Stimulated activated CD4-positive, alpha-beta T cell treated with anti-CD3 and anti-CD28 coated beads, Interleukin-4, amount 100 ng/mL, for 48 hours (primary cell): ENCODE measurements at regions not wholly inside any gene's neighbourhood (a gene's known extent, or its start where the extent isn't known, plus 50 kb on each side); places are given as distances from the start of the nearest gene placed in this dataset.

Experiments
- DNase-seq, 2 donors: peaks; one replicate each; pipeline ENCODE4 v3.0.0-alpha.2; 2020; ENCODE audit warnings: low read depth in 2 of 2

DNA sequence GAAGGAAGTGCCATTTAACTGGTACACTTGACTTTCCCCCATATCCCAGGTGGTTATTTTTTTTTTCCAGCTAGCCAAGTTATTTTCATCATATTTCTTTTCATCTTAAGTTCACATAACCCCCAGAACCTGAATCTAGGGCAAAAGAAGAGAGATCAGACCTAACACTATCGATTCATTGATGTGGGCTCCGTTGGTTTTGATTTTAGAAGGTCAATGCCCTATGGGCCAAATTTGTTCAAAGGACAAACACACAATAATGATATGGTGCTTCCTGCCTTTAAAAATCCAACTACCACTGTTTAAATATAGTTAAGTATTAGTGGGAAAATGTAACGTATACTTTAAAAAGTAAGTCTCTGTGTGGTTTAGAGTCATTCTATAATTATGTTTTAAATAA lies 665.7 kb downstream of the ZNF674 start:
- no peak for DNase-seq

DNA sequence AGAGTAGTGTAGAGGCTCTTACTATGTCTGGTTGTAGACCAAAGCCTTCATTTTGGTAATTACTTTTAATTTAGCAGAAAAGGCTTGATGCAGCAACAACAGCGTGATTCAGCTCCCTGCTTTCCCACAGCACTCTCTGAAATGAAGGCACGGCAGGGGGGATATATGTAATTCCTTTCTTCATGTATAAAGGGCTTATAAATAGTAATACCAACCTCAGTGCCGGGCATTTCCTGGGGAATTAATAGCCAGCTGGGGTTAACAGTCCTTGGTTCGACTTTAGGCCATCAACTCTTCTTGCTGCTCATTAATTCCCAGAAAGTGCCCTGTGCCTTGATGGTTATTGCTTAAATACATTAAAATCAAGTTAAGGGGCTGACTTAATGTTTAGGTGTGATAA lies 669.0 kb downstream of the ZNF674 start:
- DNase-seq = no peak

DNA sequence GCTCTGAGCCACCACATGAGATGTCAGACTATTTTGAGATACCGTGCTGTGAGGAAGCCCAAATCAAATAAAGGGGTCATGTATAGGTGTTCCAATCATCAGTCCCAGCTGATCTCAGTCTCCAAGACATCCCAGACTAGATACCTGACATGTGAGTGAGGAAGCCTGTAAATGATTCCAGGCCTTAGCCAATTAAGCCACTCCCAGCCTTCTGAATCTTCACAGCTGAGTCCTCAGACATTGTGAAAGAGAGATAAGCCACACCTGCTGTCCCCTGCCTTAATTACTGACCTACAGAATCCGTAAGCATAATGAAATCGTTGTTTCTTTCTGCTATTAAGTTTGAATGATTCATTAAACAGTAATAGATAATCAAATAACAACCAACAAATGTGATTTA lies 671.4 kb downstream of the ZNF674 start:
- no peak for DNase-seq

DNA sequence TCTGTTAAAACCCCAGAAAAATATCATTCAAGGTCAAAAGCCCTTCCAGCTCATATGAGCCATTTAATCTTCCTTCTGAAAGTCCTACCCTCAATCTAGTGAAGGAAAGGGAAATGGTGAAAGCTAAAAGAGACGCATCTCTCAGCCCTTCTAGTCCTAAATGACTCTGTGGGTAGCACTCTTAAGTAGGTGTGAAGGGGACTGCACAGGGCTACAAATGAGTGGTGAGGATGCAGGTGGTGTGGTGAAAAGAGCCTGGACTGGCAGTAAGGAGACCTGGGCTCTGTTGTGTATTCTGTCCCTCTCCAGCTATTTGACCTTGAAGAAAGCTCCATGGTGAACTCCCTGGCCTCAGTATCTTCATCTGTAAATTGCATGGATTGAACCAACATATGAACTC lies 671.8 kb upstream of the DIPK2B start:
- DNase-seq = no peak

DNA sequence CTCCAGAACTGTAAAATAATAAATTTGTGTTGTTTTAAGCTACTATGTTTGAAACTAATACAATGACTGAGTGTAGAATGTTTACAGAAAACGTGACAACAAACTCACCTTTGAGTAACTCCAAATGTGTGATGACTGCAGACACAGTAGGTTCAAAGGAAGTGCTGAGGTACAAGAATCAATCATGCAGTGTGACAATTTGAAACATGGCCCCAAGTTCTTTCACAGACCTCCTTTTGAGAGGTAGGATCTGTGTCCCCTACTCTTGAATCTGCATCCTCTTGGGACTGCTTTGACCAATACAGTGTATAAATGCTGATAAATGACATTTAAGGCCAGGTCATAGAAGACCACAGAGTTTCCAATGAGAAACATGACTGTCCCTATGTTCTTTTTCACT lies 667.7 kb upstream of the DIPK2B start:
- DNase-seq = no peak

DNA sequence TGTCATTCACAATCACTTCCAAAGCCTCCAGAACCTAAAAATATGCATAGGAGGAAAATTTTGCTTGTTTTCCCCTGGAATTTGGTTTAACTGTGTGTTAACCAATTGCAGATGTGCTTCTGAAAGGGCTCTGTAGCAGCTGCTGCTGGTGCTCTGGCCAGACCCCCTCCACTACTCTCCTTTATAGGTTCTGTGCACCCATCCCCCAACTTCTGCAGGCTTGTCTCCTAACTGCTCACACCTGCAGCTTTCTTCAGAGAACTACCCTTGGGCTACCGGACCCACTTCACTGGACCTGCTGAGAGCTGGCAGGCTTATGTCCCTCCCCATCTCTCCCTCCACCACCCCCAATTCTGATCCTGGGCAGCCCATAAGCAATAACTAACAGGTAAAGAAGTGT lies 662.1 kb upstream of the DIPK2B start:
- DNase-seq = no peak

DNA sequence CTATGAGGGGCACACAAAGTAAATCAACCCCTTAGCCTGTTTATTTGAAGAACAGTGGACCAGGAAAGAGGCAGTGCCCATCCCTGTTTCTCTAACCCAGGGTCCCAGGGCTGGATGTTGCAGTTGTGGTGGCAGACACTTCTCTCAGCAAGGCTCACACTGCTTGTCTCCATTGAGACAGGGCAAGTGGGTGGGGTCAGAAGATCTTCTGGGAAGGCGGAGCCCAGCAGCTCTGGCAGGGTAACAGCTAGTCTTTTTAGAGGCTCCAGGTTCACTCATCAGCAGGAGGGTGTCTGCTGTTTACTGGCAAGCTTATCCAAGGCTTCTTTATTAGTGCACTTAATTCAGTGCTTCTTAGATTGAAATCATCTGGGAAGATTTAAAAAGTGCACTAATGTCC lies 659.8 kb upstream of the DIPK2B start:
- no peak for DNase-seq

DNA sequence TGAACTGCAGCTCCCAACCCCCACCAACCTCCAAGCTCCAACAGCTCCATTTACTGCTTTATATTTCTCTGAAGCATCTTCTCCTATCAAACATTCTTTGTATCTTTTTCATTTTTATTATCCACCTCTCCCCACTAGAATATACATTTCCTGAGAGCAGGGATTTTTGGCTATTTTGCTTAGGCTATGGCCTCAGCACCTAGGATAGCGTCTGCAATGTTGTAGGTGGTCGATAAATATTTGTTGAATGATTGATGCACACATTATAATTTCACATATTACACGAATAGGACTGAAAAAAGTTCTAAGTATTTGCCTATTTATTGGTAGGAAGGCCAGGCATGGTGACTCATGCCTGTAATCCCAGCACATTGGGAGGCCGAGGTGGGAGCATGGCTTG lies 658.7 kb upstream of the DIPK2B start:
- DNase-seq = no peak

DNA sequence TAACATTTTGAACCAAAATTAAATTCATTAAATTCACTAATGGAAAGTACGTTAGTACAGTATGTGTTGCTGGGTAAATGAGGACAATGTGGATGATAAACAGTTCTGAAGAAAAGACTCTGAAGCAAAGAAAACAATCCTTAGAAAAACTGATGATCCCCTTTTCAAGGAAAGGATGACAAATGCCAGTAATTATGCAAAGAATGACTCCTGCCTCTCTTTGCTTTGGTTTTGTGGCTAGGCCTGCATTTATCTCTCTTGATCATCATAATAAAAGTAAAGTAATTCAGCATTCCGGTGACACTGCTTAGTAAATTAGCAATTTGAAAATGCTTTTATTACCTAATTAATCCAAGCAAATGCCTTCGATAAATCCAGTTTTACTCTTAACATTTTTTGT lies 652.2 kb upstream of the DIPK2B start:
- no peak for DNase-seq

DNA sequence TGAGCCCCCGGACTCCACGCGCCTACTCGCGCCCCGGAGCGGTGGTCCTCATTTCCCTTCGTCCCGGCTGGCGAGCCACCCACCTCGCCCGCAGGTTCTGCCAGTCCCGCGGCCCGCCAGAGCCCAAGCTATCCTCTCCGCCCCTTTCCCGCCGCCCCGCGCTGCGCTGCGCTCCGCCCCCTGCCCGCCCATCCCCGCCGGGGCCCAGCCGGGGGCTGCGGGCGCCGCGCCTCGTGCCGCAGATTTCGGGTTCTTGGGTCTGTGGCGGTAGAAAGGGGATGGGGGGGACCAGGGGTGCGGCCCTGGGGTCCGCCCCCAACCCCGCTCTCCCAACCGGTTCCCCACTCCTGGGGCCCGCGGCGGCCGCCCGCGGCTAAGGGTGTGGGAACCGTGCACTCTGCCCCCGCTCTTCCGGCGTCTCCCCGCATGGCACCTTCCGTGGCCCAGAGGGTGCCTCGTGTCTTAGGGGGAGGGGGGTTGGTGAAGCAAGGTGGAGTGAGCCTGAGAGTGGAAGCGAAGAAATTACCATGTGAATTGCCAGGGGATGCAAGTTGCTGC lies 650.8 kb upstream of the DIPK2B start:
- DNase-seq = peak; percentile 52 to 59

DNA sequence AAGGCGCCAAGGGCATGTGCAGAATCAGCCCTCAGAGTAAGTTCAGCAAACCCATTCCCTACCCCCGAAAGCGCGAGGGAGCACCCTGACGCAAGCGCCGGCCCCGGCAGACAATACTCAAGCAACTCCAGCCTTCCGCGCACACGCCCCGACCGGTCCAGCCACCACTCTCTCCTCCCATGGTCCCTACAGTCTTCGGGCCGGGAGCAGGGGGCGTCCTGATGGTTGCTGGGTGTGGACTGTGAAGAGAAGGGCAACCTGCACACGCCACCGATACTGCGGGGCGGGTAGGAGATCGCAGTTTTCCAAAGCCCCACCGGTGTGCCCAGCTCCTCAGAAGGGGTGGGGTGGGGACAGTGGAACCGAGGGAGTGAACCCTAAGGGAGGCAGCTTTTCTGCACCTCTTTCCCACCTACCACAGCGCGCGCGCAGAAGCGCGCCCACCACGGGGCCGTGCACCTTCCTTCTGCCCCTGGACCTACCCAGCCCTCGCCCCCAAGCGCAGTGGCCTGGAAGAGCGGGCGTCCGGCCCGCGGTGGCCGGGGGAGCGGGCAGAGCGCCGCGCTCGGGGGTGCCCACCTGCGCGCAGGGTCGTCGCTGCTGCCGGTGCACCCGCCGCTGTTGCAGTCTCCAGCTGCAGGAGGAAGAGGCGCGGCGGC lies 650.2 kb upstream of the DIPK2B start:
- no peak for DNase-seq

DNA sequence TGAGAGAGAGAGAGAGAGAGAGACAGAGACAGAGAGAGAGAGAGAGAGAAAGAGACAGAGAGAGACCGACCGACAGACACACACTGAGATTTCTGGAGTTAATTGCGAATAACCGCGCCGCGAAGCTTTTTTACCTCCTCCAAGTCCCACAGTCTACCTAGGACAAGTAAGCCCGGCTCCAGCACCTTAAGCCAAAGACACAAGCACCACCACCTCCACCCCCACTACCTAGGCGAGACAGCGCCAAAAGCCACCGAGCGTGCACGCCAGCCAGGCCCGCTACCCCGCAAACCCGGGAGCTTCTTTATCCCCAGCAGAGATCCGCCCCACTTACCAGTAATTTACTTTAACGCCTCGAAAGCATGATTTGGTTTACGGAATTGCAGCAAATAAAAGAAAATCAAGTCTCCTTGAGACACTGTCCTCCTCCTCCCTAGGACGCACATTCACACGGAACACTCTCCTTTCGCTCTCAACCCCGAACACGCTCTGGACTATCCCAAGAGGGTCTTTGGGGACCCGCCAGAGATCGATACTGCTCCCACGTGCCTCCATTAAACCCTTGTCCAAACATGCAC lies 649.6 kb upstream of the DIPK2B start:
- no peak for DNase-seq

DNA sequence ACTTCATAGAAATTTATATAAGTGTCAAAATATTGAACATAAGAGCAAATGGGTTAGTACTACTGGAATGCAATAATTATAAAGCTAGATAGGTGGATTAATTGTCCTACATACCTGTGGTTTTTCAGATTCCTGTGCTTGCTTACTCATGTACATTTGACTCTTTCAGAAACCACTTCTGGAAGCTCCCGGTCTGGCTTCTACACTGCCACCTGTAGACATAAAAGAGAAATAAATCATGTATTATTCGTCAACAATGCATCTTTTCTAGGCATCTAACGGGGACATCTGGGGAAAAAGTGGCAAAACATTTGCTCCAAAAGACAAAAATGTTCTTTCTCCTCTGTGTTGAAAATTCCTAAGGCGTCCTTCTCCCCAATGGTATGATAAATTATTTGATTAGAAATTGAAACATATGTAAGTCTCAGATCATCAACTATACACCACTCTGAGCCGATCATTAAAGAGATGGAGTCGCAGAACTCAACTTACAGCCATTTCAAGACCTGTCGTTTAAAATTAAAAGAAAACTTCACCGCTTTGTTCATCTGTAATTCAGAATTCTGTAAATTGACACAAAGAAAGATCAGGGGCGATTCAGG lies 648.7 kb upstream of the DIPK2B start:
- no peak for DNase-seq

DNA sequence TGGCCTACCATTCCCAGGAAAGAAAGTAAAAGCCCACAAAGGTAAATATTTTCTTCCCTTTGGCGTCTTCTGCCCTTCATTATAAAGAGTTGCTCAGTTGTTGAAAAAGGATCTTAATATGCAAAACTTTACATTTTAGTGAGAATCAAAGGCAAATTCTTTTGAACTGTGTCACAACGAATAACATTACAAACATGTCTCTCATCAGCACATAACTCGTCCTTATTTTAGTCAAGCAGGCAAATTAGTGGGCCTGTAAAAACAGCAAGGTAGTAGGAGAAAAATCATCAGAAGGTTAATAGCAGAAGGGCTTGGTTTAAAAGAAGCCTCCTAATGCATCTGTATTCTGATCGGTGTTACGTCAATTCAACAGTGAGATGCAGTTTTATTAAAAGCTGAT lies 647.3 kb upstream of the DIPK2B start:
- no peak for DNase-seq

DNA sequence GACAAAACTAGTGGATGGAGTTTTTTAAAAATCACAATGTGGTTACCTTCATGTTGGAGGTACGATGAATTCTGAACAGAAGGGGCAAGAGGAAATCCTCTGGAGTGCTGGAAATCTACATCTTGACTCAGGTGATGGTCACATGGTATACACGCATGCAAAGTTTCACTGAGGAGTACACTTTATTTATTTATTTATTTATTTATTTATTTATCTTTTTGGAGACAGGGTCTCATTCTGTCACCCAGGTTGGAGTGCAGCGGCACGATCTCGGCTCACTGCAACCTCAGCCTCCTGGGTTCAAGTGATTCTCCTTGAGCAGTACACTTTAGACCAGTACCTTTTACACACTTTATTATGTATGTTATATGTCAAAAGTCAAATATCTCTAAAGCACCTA lies 645.7 kb upstream of the DIPK2B start:
- no peak for DNase-seq

DNA sequence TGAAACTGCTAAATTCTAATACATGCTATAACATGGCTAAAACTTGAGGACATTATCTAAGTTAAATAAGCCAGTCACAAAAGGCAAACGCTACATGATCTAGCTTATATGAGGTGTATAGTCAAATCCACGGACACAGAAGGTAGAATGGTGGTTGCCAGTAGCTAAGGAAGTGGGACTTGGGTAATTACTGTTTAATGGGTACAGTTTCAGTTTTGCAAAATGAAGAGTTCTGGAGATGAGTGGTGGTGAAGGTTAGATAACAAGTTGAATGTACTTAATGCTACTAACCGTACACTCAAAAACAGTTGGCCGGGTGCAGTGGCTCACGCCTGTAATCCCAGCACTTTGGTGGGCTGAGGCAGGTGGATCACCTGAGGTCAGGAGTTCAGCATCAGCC lies 644.5 kb upstream of the DIPK2B start:
- no peak for DNase-seq

DNA sequence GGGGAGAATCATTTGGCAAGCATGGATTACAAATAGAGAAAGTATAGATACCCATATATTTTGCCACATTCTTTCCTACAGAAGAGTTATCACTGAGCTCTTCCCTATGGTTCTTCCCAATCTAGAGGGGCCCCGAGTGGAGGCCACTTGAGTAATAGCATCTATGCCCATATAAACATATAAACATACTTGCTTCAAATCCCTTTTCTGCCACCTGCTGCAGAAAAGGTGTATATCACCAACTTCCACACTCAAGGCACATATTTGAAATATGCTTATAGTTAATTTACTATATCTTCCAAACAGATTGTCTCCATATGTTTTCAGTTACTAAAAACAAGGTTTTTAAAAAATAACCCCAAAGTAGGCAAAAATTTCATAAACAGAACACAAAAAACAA lies 642.8 kb upstream of the DIPK2B start:
- DNase-seq = no peak

DNA sequence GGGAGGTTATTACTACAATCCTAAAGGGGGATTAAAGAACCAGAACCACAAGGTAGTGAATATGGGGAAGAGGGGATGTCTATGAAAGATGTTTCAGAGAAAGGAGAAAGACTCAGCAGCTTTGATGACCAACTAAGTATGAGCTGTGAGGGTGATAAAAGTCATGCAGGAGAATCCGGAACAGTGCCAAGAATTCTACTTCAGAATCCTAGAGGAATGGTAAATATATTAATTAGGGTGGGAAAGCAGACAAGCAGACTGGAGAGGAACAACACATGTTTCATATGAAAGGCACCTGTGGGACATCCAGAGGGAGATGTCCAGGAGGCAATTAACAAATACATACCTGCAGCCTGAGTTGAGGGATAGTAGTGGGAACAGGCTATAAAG lies 642.2 kb upstream of the DIPK2B start:
- no peak for DNase-seq

DNA sequence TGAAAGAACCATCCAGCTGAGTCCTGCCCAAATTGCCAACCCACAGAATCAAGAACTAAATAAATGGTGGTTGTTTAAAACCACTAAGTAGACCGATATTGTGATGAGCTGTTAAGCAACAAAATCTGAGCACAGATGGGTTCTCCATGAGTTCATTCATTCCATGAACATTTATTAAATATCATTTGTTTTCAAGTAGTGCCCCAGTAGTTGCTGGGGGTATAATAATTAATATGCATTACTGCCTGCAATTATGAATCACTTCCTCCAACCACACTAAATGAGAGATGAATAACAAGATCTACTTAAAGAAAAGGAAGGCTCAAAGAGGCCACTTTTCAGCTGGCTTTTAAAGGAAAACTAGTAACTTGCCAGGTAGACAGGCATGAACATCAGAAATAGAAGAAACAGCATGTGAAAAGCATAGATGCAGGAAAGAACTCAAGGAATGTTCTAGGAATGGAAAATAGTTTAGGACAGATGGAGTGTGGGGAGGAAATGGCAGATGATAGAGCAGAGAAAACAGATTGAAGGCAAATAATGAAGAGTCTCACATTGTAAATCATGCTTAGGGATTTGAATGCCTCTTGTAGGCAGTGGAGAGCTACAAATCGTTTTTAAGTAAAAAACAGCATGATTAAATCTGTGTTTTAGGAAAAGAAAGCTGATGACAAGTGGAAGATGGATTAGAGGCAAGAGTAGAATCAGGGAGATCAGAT lies 641.7 kb upstream of the DIPK2B start:
- no peak for DNase-seq

DNA sequence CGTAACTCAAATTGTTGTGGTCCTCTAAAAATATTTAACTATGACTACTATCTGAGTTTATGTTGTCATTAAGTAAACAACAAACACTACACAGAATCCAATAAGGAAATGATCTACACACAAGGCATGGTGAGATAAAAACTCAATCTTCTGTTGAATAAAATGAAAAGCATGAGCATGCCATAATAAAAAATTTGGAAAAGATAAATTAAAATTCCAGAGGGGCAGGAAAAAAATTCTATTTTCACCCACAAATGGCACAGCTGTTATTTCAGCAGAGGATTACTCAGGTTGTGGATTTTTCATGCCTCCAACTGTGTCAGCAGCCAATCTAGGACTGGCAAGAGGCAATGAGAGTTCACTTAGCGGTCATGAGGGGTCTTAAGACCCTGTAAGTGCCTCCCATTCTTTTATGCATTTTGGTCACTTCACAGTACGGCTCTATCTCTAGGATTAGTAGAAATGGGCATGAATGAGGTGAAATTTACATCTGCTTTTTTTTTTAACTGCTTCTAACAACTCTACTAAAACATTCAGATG lies 639.8 kb upstream of the DIPK2B start:
- DNase-seq = no peak

DNA sequence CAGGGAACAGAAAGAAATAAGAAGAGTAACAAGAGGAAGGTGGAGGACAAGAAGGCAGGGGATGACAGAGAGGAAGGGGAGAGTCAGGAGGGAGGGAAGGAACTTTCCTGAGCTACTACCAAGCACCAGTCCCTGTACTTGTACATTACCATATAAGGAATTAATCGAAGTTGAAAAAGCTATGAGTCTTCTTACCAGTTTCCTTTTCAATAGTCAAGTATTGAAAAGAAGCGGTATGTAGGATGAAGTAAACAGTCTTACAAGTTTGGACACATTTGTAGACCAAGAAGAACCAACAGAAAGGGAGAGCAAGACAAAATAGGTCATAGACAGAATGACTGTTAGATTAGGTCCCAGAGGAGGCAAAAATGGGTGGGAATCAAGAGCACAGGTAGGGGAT lies 629.7 kb upstream of the DIPK2B start:
- DNase-seq = no peak

DNA sequence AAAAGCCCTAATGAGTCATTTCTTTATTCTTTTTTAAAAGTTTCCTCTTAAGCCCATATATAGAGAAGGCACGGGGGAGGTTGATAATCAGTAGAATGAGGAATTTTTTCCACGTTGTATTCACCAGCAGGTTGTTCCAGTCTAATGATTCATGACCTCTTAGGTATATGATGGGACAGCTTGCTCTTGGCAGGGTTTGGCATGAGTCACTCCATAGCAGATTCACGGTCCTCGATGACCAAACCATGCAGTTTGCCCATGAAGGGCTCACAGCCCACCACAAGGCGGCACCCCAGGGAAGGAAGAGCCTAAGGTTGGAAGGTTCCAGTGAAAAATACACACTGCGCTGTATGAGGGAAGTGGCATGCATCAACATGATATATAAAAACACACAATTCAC lies 623.8 kb upstream of the DIPK2B start:
- DNase-seq = peak; percentile 44 to 50

DNA sequence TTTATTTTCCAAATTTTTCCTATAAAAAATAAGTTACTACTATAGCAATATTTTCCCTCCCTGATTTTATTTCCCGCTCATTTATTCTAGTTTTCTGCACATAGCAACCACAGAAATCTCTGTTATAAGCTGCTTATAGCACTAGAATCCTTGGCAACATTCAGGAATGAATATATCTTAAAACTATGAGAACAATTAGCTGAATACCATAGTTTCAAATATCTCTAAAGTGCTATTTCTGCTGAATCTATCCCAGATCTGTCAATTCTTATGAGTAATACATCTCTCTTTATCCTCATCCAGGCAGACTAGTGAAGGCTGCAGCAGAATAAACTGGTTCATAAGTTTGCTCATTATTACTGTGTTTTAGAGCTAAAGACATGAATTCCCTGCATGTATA lies 622.9 kb upstream of the DIPK2B start:
- DNase-seq = no peak
